Nephron (organoid): ENCODE measurements at regions not wholly inside any gene's neighbourhood (a gene's known extent, or its start where the extent isn't known, plus 50 kb on each side); places are given as distances from the start of the nearest gene placed in this dataset.

ENCODE experiments used
- H3K27ac Mint-ChIP-seq, 3 experiments: 2 replicates each; pipeline ENCODE4 v1.8.0; 2020; ENCODE audit warnings: mixed read lengths in 3 of 3, mild to moderate bottlenecking in 2 of 3, moderate library complexity in 1 of 3
- H3K27me3 Mint-ChIP-seq: 2 replicates; pipeline ENCODE4 v1.8.0; 2021; ENCODE audit warnings: low read depth, mild to moderate bottlenecking, moderate library complexity, mixed read lengths
- H3K36me3 Mint-ChIP-seq: 2 replicates; pipeline ENCODE4 v1.8.0; 2020; ENCODE audit warnings: low read depth, mixed read lengths
- H3K4me1 Mint-ChIP-seq: 2 replicates; pipeline ENCODE4 v1.8.0; 2020; ENCODE audit warnings: mixed read lengths
- H3K4me3 Mint-ChIP-seq, 3 experiments: 2 replicates each; pipeline ENCODE4 v1.8.0; 2020; ENCODE audit warnings: mild to moderate bottlenecking in 3 of 3, mixed read lengths in 3 of 3, moderate library complexity in 2 of 3
- H3K9me3 Mint-ChIP-seq: 2 replicates; pipeline ENCODE4 v1.8.0; 2020; ENCODE audit warnings: mixed read lengths
- TF ChIP-seq, protein P1 (sequence below), 3 experiments: fragments of 200-600 bp; sonication (generic); IDR thresholded peaks; one replicate each; pipeline ENCODE4 v1.5.0; 2021; ENCODE audit warnings: antibody characterized with exemption in 3 of 3; ENCODE audit not compliant: unreplicated experiment in 3 of 3

DNA sequence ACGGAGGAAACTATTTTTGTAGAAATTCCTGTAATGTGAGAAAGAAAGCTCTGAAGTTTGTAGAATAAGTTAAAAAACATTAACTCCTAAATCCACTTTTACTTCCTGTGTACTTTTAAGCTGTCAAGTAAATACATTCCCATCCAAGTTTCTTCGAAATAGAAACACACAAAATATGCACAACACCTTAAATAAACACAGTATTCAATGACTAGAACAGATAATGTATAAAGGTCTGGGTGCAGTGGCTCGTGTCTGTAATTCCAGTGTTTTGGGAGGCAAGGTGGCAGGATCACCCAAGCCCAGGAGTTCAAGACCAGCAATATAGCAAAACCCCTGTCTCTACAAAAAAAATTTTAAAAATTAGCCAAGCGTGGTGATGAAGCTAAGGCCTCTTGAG is 121.9 kb upstream of the ODAD2 start:
- Mint-ChIP-seq H3K27me3 (peaks cover 4% of the 10 kb centered on the region), H3K4me1 (peaks cover 41% of the 10 kb centered on the region), H3K36me3 (peaks cover 4% of the 10 kb centered on the region), H3K27ac (peak overlapping the region in 2 of 3 experiments; percentile 7 to 33), H3K9me3 (no peaks in the 10 kb centered on the region), H3K4me3 (no peak overlapping the region)
- TF ChIP-seq, protein P1, sequence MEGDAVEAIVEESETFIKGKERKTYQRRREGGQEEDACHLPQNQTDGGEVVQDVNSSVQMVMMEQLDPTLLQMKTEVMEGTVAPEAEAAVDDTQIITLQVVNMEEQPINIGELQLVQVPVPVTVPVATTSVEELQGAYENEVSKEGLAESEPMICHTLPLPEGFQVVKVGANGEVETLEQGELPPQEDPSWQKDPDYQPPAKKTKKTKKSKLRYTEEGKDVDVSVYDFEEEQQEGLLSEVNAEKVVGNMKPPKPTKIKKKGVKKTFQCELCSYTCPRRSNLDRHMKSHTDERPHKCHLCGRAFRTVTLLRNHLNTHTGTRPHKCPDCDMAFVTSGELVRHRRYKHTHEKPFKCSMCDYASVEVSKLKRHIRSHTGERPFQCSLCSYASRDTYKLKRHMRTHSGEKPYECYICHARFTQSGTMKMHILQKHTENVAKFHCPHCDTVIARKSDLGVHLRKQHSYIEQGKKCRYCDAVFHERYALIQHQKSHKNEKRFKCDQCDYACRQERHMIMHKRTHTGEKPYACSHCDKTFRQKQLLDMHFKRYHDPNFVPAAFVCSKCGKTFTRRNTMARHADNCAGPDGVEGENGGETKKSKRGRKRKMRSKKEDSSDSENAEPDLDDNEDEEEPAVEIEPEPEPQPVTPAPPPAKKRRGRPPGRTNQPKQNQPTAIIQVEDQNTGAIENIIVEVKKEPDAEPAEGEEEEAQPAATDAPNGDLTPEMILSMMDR (IDR thresholded peaks at IDR 0.05; ENCODE audit: unreplicated experiment in 3 of 3) = no peak

DNA sequence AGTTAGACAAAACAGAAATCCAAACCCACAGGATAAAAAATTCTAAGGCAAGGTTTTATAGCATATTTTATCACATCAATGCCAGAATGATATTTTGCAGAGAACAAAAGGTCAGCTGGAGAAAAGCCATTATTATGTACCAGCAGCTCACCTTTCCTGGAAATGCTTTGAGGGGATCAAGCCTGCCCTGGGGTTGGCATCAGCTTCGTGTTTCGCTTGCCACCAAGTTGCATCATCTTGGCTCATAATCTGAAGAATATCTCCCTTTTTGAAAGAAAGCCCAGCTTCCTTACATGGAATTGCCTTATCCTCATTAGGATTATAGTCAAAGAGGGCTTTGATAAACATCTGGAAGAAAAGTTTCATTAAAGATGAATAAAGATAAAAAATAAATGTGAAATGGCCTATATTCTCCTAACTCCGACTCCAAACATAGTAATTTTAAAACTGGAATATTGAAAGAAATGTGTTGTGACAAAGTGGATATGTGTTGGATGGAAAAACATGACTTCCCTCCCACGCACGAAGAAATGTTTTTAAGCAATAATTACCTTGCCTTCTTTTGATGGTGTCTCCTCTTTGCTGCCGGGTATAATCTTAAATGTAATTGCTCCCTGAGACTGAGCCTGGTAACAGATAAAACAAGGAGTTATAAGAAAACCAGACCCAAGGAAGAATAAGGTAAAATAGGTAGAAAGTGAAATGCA is 121.3 kb upstream of the ODAD2 start:
- Mint-ChIP-seq H3K4me1 (peaks cover 39% of the 10 kb centered on the region), H3K9me3 (no peaks in the 10 kb centered on the region), H3K4me3 (no peak overlapping the region), H3K27me3 (peaks cover 4% of the 10 kb centered on the region), H3K36me3 (peaks cover 4% of the 10 kb centered on the region), H3K27ac (peak overlapping the region in 2 of 3 experiments; percentile 7 to 33)
- TF ChIP-seq, protein P1 (IDR thresholded peaks at IDR 0.05; ENCODE audit: unreplicated experiment in 3 of 3) = no peak

DNA sequence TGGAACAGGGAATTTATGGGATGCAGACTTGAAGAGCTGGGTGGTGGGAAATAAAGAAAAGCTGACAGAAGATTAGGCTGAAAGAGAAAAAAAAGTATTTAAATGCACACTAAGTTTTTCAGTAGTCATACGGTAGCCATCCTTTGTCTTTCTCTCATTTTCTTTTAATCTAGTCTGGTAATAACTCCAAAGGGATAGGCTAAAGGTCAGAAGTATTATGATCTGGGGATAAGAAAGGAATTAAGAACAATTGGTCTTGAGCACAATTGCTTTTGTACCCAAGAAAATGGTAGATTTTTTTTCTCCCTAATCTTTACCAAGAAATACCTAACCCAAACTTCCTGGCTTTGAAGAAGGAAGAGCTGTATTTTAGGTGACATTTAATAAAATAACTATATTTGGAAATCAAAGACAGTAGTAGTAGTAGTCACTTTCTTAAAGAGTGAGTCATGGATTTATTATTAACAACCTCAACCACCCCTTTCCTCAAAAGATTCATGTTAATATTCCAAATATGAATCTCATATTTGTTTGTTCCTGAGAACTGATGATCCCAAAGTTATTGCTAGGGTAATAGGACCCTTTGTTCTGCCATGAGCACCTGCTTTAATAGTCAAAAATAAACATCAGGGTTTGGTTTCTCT is 120.2 kb upstream of the ODAD2 start:
- H3K36me3 Mint-ChIP-seq = no peaks in the 10 kb centered on the region
- H3K9me3 Mint-ChIP-seq = no peaks in the 10 kb centered on the region
- TF ChIP-seq, protein P1 (IDR thresholded peaks at IDR 0.05; ENCODE audit: unreplicated experiment in 3 of 3) = no peak
- no peak overlapping the region for H3K4me3 Mint-ChIP-seq
- H3K27me3 Mint-ChIP-seq = peaks cover 4% of the 10 kb centered on the region
- H3K27ac Mint-ChIP-seq = peak overlapping the region in 1 of 3 experiments; percentile 26
- H3K4me1 Mint-ChIP-seq = peaks cover 35% of the 10 kb centered on the region

DNA sequence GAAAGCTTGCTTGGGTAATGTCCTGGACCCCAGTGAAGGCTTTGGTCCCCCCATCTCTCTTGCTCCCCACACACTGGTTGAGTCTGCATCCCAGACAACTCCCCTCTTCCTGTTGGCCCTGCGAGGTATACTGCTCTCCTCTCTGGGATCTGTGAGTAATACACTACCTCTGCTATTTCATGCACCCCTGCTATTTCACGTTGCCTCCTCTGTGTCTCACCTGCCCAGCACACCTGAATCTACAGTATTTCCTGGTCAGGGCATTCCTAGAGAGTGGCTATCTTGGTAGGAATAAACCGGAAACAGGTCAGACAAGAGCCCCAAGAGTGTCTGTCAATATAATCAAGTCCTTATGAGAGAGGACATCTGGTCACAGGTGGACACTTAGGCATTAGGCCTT is 114.3 kb upstream of the ODAD2 start:
- no peak overlapping the region for H3K4me3 Mint-ChIP-seq
- peaks cover 8% of the 10 kb centered on the region for H3K4me1 Mint-ChIP-seq
- no peaks in the 10 kb centered on the region for H3K36me3 Mint-ChIP-seq
- TF ChIP-seq, protein P1 (IDR thresholded peaks at IDR 0.05; ENCODE audit: unreplicated experiment in 3 of 3) = no peak
- no peaks in the 10 kb centered on the region for H3K9me3 Mint-ChIP-seq
- H3K27me3 Mint-ChIP-seq = peaks cover 4% of the 10 kb centered on the region
- H3K27ac Mint-ChIP-seq = no peak overlapping the region

DNA sequence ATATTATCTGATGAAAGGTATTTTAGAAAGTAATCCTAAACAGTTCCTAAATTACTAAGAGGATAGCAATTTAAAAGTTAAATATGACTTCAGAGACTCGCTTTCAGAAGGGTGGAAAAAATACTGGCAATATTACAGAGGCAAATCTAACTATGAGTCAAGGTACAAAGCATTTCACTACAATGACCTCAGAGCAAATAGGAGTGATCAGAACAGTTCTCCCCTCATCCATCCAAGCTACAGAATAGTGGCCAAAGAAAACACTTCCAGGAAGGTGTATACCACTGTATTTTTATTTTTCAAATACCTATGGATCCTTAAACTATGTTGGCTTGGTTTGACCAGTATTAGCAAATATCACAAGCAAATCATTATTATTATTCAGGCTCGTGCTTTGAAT is 112.8 kb upstream of the ODAD2 start:
- H3K27ac Mint-ChIP-seq = no peak overlapping the region
- no peaks in the 10 kb centered on the region for H3K36me3 Mint-ChIP-seq
- H3K4me1 Mint-ChIP-seq = peaks cover 6% of the 10 kb centered on the region
- H3K9me3 Mint-ChIP-seq = no peaks in the 10 kb centered on the region
- no peaks in the 10 kb centered on the region for H3K27me3 Mint-ChIP-seq
- no peak overlapping the region for H3K4me3 Mint-ChIP-seq
- TF ChIP-seq, protein P1 (IDR thresholded peaks at IDR 0.05; ENCODE audit: unreplicated experiment in 3 of 3) = no peak

DNA sequence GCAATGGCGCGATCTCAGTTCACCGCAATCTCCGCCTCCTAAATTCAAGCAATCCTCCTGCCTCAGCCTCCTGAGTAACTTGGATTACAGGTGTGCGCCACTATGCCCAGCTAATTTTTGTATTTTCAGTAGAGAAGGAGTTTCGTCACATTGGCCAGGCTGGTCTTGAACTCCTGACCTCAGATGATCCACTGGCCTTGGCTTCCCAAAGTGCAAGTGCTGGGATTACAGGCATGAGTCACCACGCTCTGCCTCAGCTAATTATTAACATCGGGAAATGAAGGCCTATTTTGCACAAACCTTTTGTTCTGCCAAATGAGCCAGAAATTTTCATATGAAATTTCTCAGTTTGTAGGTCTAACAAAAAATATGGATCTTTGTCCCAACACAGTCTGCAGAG is 106.7 kb upstream of the ODAD2 start:
- no peaks in the 10 kb centered on the region for H3K36me3 Mint-ChIP-seq

More for the DNA sequence above, 106.7 kb upstream of the ODAD2 start:
- H3K9me3 Mint-ChIP-seq = no peaks in the 10 kb centered on the region
- H3K27me3 Mint-ChIP-seq = no peaks in the 10 kb centered on the region
- TF ChIP-seq, protein P1 (IDR thresholded peaks at IDR 0.05; ENCODE audit: unreplicated experiment in 3 of 3) = no peak
- no peak overlapping the region for H3K27ac Mint-ChIP-seq
- H3K4me1 Mint-ChIP-seq = no peaks in the 10 kb centered on the region
- no peak overlapping the region for H3K4me3 Mint-ChIP-seq
